PC-3 (cell line): ENCODE measurements at regions not wholly inside any gene's neighbourhood (a gene's known extent, or its start where the extent isn't known, plus 50 kb on each side); places are given as distances from the start of the nearest gene placed in this dataset.

Source experiments
- ATAC-seq: fragments of 200-7000 bp; cut with Tn5 transposase; 2 replicates; pipeline ENCODE4 v1.9.1; 2020; ENCODE audit warnings: mild to moderate bottlenecking, moderate library complexity
- BruUV-seq: library from RNA; stranded (reverse); fragments of 400-500 nt; replicated peaks from 2 replicates; lab custom pipeline; 2021; lab: Mats Ljungman, UMichigan
- CTCF ChIA-PET: fragments of 300-600 bp; sonication (Branson Sonifier 250); formaldehyde crosslinking; loops from one replicate; lab custom pipeline; 2022; ENCODE audit warnings: antibody characterized with exemption; lab: Charles Lee
- POLR2A ChIA-PET: fragments of 300-600 bp; sonication (Branson Sonifier 250); formaldehyde crosslinking; loops from one replicate; lab custom pipeline; 2022; ENCODE audit warnings: antibody characterized with exemption; ENCODE audit not compliant: unreplicated experiment; lab: Charles Lee
- DNase-seq: peaks from one replicate; pipeline ENCODE4 v3.0.0-alpha.2; 2015
- H2AFZ ChIP-seq: fragments of 300-600 bp; sonication (generic); 2 replicates; pipeline ENCODE4 v1.6.0; 2016; ENCODE audit warnings: antibody characterized with exemption, low read length
- H3F3A ChIP-seq: fragments of 300-600 bp; sonication (generic); one replicate; pipeline ENCODE4 v1.6.0; 2017; ENCODE audit warnings: antibody characterized with exemption, low read length, control low read depth, mild to moderate bottlenecking; ENCODE audit not compliant: unreplicated experiment
- H3K27ac ChIP-seq: fragments of 300-600 bp; sonication (generic); 2 replicates; pipeline ENCODE4 v1.5.1; 2016; ENCODE audit warnings: mild to moderate bottlenecking, low read length
- H3K27me3 ChIP-seq: fragments of 300-600 bp; sonication (generic); 2 replicates; pipeline ENCODE4 v1.6.1; 2016; ENCODE audit warnings: low read length, mixed read lengths
- H3K36me3 ChIP-seq: fragments of 300-600 bp; sonication (generic); 2 replicates; pipeline ENCODE4 v1.6.1; 2016; ENCODE audit warnings: low read depth, mixed run types, low read length, mixed read lengths
- H3K4me1 ChIP-seq: fragments of 300-600 bp; sonication (generic); 2 replicates; pipeline ENCODE4 v1.5.1; 2016; ENCODE audit warnings: low read length; ENCODE audit not compliant: insufficient read depth
- H3K4me2 ChIP-seq: fragments of 300-600 bp; sonication (generic); 2 replicates; pipeline ENCODE4 v1.6.0; 2016; ENCODE audit warnings: low read length
- H3K4me3 ChIP-seq: fragments of 300-600 bp; sonication (generic); 2 replicates; pipeline ENCODE4 v1.5.1; 2016; ENCODE audit warnings: mild to moderate bottlenecking, low read length, mixed read lengths
- H3K79me2 ChIP-seq: fragments of 300-600 bp; sonication (generic); 2 replicates; pipeline ENCODE4 v1.6.1; 2017; ENCODE audit warnings: low read length, mixed read lengths
- H3K9ac ChIP-seq: fragments of 300-600 bp; sonication (generic); 2 replicates; pipeline ENCODE4 v1.6.0; 2016; ENCODE audit warnings: mild to moderate bottlenecking, low read length
- H3K9me2 ChIP-seq: fragments of 300-600 bp; sonication (generic); replicated peaks from 2 replicates; pipeline ENCODE4 v1.6.1; 2016; ENCODE audit warnings: mixed run types, low read length, mixed read lengths
- H3K9me3 ChIP-seq: fragments of 300-600 bp; sonication (generic); 2 replicates; pipeline ENCODE4 v1.6.1; 2016; ENCODE audit warnings: low read length, mixed read lengths
- H4K20me1 ChIP-seq: fragments of 300-600 bp; sonication (generic); 2 replicates; pipeline ENCODE4 v1.6.1; 2016; ENCODE audit warnings: low read length, mixed read lengths
- EZH2 ChIP-seq: fragments of 300-600 bp; sonication (generic); IDR thresholded peaks from one replicate; pipeline ENCODE4 v1.6.1; 2017; ENCODE audit warnings: antibody characterized with exemption, mild to moderate bottlenecking, low read length; ENCODE audit not compliant: unreplicated experiment
- EZH2phosphoT487 ChIP-seq: fragments of 300-600 bp; sonication (generic); IDR thresholded peaks from 2 replicates; pipeline ENCODE4 v1.6.1; 2018; ENCODE audit warnings: mild to moderate bottlenecking, antibody characterized with exemption, low read length, borderline replicate concordance
- intact Hi-C: fragments of 100-400 bp; cut with micrococcal nuclease; formaldehyde crosslinking; loops from 2 replicates; pipeline ENCODE4 v1.9.0; 2023
- TF ChIP-seq, protein P1 (sequence below): fragments of 300-600 bp; sonication (generic); conservative IDR thresholded peaks from 2 replicates; pipeline ENCODE4 v1.5.1; 2017; ENCODE audit warnings: antibody characterized with exemption, low read depth, mild to moderate bottlenecking, low read length

GRCh38 chr1:22259551-22260282 is 116.8 kb upstream of the WNT4 start:
- ATAC-seq (peak; percentile 81), DNase-seq (peak; percentile 83)
- no peaks in the 10 kb centered on the region for H3K9me3 ChIP-seq
- BruUV-seq: no TSS peak
- peak overlapping the region; percentile 74 for H3K27ac ChIP-seq
- H3K4me2 ChIP-seq: peak overlapping the region; percentile 62
- H3K9ac ChIP-seq: peak overlapping the region; percentile 51
- H4K20me1 ChIP-seq: no peaks in the 10 kb centered on the region
- H3K9me2 ChIP-seq: no peaks in the 10 kb centered on the region
- H3F3A ChIP-seq: no peaks in the 10 kb centered on the region
- H2AFZ ChIP-seq: peak overlapping the region; percentile 7; the same call in 1 of the 2 replicates
- H3K4me1 ChIP-seq: peaks cover 38% of the 10 kb centered on the region
- no peaks in the 10 kb centered on the region for H3K27me3 ChIP-seq
- TF ChIP-seq EZH2 (no peak), EZH2phosphoT487 (no peak)
- TF ChIP-seq, protein P1, sequence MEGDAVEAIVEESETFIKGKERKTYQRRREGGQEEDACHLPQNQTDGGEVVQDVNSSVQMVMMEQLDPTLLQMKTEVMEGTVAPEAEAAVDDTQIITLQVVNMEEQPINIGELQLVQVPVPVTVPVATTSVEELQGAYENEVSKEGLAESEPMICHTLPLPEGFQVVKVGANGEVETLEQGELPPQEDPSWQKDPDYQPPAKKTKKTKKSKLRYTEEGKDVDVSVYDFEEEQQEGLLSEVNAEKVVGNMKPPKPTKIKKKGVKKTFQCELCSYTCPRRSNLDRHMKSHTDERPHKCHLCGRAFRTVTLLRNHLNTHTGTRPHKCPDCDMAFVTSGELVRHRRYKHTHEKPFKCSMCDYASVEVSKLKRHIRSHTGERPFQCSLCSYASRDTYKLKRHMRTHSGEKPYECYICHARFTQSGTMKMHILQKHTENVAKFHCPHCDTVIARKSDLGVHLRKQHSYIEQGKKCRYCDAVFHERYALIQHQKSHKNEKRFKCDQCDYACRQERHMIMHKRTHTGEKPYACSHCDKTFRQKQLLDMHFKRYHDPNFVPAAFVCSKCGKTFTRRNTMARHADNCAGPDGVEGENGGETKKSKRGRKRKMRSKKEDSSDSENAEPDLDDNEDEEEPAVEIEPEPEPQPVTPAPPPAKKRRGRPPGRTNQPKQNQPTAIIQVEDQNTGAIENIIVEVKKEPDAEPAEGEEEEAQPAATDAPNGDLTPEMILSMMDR: no peak
- no peaks in the 10 kb centered on the region for H3K36me3 ChIP-seq
- no peaks in the 10 kb centered on the region for H3K79me2 ChIP-seq
- H3K4me3 ChIP-seq: peak overlapping the region; percentile 8; the same call in 1 of the 2 replicates
- intact Hi-C loops: no loop called here
- ChIA-PET CTCF (interaction anchor here (0.6 to 1.2 kb wide), 2 partner anchors 30 to 37 kb away, joined by 3 to 5 read pairs; no protein-coding TSS in a partner anchor), POLR2A (no interaction called here)

- Histone ChIP-seq H3K79me2 (no peaks in the 10 kb centered on the region), H2AFZ (no peak overlapping the region), H4K20me1 (no peaks in the 10 kb centered on the region), H3K9me2 (no peaks in the 10 kb centered on the region), H3K27me3 (no peaks in the 10 kb centered on the region), H3K4me1 (peaks cover 38% of the 10 kb centered on the region), H3K36me3 (no peaks in the 10 kb centered on the region), H3K9ac (no peak overlapping the region), H3K4me3 (no peak overlapping the region), H3K4me2 (peak overlapping the region; percentile 62), H3K9me3 (no peaks in the 10 kb centered on the region), H3K27ac (peak overlapping the region; percentile 74; the same call in 1 of the 2 replicates), H3F3A (no peaks in the 10 kb centered on the region)
- intact Hi-C loops: no loop called here
- ChIA-PET CTCF (no interaction called here), POLR2A (no interaction called here)
- DNase-seq: no peak
- no TSS peak for BruUV-seq
- TF ChIP-seq EZH2 (no peak), EZH2phosphoT487 (no peak)
- TF ChIP-seq, protein P1: no peak
- no peak for ATAC-seq
Observed at GRCh38 chr1:22260860-22261432, 118.0 kb upstream of the WNT4 start.

GRCh38 chr1:22261580-22261979 is 118.7 kb upstream of the WNT4 start:
- intact Hi-C loops: no loop called here
- TF ChIP-seq EZH2phosphoT487 (no peak), EZH2 (no peak)
- TF ChIP-seq, protein P1: no peak
- Histone ChIP-seq H4K20me1 (no peaks in the 10 kb centered on the region), H3K27me3 (no peaks in the 10 kb centered on the region), H3K36me3 (no peaks in the 10 kb centered on the region), H3K4me2 (no peak overlapping the region), H3K9me3 (no peaks in the 10 kb centered on the region), H2AFZ (no peak overlapping the region), H3K4me3 (no peak overlapping the region), H3K9me2 (no peaks in the 10 kb centered on the region), H3K9ac (no peak overlapping the region), H3K4me1 (peaks cover 38% of the 10 kb centered on the region), H3K27ac (no peak overlapping the region), H3F3A (no peaks in the 10 kb centered on the region), H3K79me2 (no peaks in the 10 kb centered on the region)
- ATAC-seq: no peak
- no peak for DNase-seq
- BruUV-seq: no TSS peak
- ChIA-PET POLR2A (no interaction called here), CTCF (interaction anchor here (0.6 kb wide), 1 partner anchor 243 kb away, joined by 4 read pairs; no protein-coding TSS in a partner anchor)
